ENCODE measurements at regions not wholly inside any gene's neighbourhood (a gene's known extent, or its start where the extent isn't known, plus 50 kb on each side); places are given as distances from the start of the nearest gene placed in this dataset.
"Not testable (repeated sequence)": the region's sequence is repeated elsewhere in the genome, so short reads cannot be mapped to it uniquely, and the experiment has no call there.

DNA sequence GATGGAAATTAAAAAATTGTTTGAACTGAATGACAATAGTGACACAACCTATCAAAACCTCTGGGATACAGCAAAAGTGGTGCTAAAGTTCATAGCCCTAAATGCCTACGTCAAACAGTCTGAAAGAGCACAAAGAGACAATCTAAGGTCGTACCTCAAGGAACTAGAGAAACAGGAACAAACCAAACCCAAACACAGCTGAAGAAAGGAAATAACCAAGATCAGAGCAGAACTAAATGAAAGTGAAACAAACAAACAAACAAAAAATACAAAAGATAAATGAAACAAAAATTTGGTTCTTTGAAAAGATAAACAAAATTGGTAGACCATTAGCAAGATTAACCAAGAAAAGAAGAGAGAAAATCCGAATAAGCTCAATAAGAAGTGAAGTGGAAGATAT lies 79.7 kb downstream of the EXTL2 start:
- TF ChIP-seq POLR2AphosphoS5 (IDR thresholded peaks at IDR 0.05; ENCODE audit: borderline replicate concordance, low read depth, low read length); EZH2 (IDR thresholded peaks at IDR 0.05); FOXP2 (optimal IDR thresholded peaks at IDR 0.05; ENCODE audit: control extremely low read depth, extremely low read length, insufficient read depth): not testable (repeated sequence)
